DMS 273 treated with DMSO at 0.1 percent for 48 hours (cell line): ENCODE measurements at regions not wholly inside any gene's neighbourhood (a gene's known extent, or its start where the extent isn't known, plus 50 kb on each side); places are given as distances from the start of the nearest gene placed in this dataset.
"Not testable (repeated sequence)": the region's sequence is repeated elsewhere in the genome, so short reads cannot be mapped to it uniquely, and the experiment has no call there.

Experiments used
- DNase-seq: peaks from one replicate; lab custom pipeline; 2025; lab: John Stamatoyannopoulos, UW

DNA sequence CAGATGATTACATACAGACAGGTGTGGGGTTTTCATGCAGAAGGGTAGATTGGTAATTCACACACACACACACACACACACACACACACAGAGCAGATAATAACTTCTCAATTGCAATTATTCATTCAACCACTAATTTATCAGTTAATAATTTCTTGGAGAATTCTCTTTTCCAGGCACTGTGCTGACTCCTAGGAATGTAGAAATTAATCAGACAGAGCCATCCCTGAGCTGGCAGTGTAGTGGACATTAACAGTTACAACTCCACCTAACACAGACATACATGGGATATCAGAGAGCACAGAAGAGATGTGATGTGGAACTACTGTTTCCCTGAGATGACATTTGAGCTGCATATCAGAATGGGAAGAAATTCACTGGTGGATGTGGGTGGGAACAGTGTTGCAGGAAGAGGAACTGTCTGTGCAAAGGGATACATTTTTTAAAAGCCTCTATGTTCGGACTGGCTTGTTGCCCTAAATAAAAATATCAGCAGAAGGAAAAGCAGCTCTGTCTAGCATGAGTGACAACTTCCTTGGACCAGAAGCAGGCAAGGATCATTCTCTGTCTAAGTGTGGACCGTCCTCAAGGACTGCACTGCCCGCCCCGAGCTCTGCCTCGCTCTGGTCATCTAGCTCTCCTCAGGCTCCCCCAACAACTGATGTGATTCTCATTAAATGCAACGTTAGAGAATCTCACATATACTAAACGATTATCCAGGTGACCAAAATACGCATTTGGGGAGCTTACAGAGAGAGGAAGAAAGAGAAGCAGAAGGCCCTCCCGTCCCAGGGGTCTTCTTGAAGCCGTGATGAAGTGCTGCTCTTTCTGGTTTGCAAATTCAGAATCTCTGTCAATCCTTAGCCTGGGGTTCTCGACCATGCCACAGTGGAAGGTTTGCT, 173.4 kb upstream of the TRIB2 start:
- no peak for DNase-seq

DNA sequence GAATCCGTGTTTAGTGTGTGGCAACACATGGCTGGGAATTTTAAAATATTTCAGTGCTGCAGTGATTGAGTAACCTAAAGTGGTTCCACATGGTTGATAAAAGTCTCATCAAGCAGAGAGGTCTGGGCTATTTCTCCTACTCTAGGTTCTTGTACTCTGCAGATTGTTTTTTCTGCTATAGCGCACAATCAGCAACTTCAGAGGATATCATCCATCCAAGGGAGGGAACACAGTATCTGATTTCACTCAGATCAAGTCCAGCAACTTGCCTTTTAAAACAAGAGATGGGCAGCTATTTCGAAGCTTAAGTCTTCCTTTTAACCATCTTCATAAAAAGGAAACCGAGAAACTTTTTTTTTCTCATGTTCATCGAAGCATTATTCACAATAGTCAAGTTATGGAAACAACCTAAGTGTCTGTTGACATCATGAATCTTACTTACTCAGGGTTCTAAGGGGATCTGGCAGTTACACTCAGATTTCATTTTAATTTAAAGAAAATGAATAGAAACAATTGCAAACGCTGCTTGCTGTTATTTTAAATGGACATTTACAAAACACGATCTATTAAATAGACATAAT, 172.7 kb upstream of the TRIB2 start:
- DNase-seq: no peak

DNA sequence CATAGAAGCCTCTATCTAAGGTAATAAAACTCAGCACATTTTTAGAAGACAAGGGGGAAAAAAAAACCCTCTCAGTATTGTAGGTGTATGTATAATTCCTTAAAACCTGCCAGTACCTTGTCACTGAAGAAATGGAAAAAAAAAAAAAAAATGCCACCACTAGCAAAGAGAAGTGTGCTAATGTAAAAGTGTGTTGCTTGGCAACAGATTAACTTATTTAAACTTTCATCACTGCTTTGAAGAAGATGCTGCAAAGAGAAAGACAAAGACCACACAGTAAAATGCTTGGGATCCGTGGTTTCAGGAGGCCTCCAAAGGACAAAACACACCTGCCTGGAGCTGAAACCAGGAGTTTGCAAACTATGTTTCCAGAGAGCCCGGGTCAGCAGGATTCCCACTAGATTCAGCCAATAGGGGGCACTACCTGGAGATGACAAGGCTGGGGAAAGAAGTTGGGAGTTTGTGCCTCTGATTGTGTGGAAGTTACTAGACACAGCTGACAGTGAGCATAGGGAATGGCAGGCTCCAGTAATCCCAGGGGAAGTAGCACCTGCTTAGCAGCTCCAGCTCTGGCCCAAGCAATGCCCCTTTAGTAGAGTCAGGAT, 169.1 kb upstream of the TRIB2 start:
- DNase-seq: no peak

DNA sequence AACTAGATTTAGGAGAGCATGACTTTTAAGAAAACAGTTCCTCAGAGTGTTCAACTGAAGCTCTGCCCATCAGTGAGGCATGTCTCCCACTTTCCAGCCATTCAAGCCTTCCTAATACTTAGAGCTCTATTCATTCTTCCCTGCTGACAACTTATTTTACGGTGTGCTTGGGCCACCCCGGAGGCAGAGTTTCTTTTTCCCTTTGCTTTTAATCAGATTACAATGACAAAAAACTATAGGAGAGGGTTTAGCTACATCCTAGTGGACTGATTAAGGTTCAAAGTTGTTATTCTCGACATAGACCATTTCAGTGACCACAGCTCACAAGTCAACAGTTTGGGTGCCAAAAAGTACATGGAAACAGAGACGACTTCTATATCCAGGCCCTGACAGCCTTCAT, 167.8 kb upstream of the TRIB2 start:
- no peak for DNase-seq

DNA sequence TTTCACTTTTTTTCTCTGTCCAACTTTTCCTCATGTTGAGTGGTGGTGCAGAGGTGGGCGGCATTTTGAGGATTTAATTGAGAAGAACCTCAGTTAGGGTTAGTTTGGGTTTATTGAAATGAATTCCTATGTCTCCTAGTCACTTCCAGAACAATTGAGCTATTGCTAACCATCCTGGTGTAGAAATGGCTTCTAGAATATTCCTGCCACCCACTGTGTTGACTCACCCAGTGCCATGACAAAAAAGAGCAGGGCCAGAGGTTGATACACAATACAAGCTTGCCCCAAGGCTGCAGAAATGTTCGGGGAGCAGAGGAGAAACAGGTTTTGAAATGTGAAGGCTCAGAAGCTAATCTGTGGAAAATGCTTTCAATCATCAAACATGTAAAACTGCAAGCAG, 167.1 kb upstream of the TRIB2 start:
- DNase-seq: no peak

DNA sequence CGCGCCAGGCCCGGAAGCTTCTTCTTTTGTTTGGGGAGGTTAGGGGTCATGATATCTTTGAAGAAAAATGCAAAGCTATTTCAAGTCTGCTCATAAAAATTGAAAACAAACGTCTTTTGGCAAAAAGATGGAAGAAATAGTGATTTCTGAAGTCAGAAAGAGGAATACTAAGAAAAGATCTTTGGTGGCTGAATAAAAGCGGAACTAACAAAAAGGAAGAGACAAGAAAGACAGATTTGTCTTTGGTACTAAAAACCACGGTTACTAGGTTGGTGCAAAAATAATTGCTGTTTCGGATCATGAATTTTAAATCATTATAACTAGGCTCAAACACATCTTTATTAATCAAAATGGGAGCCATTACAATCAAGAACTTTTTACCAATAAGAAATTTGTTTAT, 164.6 kb upstream of the TRIB2 start:
- DNase-seq: no peak

DNA sequence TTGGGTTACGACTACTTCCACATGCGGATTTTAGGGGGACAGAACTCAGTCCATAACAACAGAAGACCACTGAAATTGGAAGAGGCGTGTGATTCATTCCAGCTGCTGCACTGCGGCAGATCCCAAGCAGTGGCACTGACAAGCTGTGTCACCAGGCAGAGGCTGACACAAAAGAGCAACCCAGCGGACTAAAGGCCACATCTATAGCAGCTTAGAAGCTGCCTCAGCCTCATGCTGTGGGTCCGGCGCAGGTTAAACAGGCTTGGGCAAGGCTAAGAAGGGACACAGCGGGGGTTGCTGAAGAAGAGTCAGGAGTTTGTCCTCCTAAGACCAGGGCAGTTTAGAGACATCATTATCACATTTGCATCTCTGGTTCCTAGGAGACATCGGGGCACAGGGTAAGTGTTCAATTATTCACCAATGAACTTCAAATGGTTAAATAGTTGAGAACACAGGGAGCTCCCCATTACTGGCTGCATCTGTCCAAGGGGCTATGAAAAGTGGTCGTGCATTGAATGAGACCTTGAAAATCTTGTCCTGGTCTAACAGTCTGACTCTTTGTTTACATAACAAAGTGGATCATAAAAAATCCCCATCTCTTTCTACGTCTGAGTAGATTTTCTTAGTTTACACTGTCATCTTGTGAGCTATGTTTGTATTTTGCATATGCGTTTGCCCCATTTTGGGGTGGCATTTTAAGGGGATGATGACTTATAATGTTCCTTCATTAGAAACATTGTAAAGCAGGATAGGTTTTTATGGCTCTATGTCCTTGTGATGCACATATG, 162.3 kb upstream of the TRIB2 start:
- no peak for DNase-seq

DNA sequence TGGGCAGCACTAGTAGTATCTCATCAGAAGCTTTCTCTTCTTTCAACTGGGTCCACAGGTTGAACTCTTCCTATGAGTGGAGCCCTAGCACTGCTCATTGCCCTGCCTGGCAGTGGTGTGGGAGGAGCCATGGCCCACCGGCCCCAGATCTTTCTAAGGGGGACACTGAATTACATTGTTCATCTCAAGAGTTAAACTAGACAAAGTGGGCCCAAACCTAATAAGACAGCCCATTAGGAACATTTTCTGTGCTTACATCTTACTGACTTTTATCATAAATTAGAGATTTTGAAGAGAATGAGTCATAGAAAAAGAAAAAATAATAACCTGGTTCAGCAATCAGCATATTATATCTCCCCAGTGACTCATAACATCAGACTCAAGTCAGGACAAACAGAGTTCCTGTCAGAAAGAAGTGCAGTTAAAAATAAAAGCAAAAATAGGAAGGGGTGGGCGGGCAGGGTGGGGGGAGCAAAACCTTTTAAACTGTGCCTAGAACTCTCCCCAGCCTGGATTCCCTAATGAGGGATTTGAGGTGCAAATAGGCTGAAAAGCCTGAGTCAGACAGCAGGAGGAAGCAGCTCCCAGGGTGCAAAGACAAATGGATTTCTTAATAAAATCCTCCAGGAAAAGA, 161.6 kb upstream of the TRIB2 start:
- no peak for DNase-seq

DNA sequence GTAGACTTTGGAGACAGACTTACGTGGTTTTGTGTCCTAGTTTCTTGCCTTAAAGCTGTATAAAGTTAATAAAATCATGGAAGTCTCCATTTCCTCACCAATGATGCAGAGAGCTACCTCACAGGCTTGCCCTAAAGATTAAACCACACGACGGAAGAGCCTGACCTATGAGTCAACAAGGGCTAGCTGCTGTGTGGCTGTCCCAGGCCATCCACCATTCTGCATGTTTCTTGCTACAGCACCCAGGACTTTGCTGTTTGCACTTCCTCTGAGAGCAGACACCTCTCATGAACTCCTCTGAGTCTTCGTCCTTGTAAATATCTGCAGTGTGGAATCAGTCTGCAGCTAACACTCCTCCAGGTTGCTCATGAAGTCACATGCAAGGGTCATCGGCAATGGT, 160.0 kb upstream of the TRIB2 start:
- DNase-seq: no peak

DNA sequence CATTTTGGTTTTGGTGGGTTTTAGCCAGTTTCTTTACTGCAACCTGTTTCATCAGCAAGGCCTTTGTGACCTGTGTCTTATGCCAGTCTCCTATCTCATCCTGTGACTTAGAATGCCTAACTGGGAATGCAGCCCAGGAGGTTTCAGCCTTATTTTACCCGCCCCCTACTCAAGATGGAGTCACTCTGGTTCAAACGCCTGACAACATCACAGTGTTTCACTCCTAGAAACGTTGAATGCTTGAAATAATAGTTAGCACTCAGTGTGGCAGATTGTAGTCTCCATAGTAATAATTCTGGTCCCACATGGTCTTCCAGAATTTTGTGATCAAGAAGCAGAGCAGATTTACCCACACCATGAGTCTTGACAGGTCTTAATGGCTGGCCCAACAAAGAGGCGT, 159.0 kb upstream of the TRIB2 start:
- no peak for DNase-seq

DNA sequence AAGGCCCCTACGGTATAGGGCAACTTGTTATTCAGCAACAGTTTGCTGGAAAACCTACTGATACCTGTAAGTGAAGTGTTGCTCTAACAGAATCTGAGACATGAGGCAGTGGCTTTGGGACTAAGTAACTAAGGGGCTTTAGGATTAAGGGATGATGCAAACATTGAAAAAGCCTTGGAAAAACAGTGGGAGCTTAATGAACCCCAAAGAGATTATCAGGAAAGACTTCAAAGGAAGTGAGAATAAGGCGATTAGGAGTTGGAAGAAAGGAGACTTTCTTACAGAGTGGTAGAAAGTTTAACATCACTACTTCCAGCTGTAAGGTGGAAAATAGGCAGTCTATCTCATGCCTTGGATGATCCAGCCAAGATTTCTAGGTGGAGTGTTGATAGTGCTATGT, 158.2 kb upstream of the TRIB2 start:
- no peak for DNase-seq

DNA sequence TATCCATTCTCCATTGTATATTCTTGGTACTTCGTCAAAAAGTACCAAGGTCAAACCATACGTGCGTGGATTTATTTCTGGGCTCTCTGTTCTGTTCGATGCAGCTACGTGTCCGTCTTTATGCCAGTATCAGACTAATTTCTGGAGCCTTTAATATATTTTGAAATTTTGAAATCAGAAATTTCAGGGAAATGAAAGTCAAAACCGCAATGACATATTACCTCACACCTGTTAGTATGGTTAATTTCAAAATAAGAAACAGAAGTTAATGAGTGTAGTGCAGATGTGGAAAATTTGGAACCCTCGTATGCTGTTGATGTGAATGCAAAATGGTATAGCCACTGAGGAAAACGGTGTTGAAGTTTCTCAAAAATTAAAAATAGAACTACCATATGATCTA, 156.1 kb upstream of the TRIB2 start:
- no peak for DNase-seq

DNA sequence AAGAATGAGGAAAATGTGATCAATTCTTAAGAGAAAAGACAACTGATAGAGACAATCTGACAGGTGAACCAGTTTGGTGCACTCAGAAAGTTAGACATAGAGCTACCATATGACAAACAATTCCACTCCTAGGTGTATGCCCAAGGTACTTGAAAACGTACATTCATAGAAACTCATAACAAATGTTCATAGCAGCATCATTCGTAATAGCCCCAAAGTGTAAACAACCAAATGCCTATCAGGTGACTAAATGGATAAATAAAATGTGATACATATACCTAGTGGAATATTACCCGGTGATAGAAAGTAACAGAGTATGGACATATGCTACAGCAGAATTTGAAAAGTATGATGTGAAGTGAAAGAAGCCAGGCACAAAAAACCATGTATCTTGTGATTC, 149.3 kb upstream of the TRIB2 start:
- no peak for DNase-seq

DNA sequence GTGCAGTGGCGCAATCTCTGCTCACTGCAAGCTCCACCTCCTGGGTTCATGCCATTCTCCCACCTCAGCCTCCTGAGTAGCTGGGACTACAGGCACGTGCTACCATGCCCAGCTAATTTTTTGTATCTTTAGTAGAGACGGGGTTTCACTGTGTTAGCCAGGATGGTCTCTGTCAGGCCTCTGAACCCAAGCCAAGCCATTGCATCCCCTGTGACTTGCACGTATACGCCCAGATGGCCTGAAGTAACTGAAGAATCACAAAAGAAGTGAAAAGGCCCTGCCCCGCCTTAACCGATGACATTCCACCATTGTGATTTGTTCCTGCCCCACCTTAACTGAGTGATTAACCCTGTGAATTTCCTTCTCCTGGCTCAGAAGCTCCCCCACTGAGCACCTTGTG, 147.2 kb upstream of the TRIB2 start:
- not testable (repeated sequence) for DNase-seq

DNA sequence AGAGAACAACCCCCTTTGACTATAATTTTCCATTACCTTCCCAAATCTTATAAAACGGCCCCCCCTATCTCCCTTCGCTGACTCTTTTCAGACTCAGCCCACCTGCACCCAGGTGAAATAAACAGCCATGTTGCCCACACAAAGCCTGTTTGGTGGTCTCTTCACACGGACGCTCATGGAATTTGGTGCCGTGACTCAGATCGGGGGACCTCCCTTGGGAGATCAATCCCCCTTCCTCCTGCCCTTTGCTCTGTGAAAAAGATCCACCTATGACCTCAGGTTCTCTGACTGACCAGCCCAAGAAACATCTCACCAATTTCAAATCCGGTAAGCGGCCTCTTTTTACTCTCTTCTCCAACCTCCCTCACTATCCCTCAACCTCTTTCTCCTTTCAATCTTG, 146.8 kb upstream of the TRIB2 start:
- DNase-seq: not testable (repeated sequence)

DNA sequence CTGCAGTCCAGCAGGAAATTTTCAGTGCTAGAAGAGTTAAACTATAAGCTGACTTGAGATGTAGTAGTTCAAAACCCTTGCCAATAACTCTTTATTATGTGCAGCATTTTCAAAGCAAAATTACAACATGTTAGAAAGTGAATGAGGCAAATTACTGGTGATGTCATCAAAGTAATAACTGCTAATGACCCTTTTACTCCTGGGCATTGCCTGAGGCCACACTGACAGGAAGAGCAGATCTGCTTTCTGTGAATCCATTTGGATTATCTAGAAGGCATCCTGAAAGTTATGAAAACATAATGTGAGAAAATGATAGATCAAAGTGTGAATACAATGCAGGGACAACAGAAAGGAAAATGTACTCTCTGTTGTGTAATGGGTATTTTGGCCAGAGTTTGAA, 139.6 kb upstream of the TRIB2 start:
- no peak for DNase-seq

DNA sequence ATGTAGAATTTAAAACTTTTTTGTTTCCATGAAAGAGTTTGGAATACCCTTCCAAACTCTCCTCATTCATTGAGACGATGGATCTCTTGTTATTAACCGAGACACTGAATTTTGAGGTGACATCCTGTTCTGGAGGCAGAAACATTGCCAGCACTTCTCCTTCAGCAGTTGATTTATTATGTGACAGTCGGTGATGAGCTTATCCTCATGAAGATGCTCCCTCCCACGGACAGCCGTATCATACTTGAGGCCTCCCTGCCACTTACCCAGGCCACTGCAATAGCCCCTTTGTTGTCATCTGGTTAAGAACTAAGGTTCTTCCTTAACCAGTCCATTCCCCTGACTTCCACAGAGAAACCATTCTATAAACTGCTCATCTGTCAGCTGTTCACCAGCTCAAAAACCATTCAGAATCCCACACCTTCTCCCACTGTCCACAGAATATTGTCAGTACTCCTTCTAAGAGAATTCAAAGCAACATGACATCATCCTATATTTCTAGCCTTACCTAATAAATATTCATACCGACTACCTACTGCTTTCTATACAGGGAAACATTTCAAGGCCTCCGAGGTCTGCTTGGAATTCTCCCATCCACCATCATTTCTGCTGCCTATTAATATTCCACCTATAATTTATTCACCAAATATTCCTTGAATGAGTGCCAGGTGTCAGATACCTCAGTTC, 139.0 kb upstream of the TRIB2 start:
- no peak for DNase-seq

DNA sequence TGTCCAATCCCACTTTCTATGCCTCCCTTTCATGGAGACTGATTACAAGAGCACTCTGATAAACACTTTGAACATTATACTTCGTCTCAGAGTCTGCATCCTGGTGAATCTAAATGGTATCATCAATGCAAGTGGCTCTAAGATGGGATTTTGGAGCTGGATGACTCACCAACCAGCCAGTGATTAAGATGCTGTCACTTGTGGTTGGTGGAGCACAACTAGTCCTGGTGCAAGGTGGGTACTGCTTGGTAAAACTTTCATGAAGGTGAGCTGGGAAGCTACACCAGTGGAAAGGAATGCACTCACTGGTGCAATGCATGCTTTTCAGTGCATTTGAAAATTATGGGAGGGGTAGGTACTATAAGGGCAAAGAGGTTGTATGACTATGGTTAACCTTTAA, 137.7 kb upstream of the TRIB2 start:
- no peak for DNase-seq

DNA sequence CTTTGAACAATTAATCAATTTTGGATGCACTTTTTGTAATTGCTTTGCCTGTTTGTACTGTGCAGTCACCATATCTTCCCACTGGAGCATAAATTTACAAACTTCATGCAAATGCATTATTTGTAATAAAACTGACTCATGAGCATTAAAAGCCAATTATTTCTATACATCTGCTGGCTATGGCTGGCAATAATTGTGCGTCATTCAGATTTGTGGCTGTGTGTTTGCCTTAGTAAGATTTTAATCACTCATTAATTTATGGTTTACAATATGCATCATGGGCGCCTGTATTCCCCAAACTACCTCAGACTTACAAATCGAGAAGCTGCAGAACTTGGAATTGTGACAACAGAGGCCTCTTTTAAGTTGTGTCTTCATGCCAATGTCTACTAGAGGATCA, 132.4 kb upstream of the TRIB2 start:
- no peak for DNase-seq

DNA sequence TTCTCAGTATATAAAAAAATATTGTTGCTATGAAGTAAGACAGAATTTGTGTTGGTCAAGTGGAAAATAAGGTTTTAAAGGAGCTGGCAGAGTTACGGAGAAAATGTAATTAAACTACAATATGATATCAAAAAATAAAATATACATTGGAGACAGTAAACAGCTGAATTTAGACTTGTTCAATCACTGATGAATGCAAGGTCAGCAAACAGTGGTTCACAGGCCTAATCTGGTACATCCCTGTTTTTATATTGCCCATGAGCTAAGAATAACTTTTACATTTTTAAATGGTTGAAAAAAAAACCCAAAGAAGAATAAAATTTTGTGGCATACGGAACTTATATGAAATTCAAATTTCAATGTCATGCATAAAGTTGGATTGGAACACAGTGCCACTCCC, 131.0 kb upstream of the TRIB2 start:
- DNase-seq: no peak

DNA sequence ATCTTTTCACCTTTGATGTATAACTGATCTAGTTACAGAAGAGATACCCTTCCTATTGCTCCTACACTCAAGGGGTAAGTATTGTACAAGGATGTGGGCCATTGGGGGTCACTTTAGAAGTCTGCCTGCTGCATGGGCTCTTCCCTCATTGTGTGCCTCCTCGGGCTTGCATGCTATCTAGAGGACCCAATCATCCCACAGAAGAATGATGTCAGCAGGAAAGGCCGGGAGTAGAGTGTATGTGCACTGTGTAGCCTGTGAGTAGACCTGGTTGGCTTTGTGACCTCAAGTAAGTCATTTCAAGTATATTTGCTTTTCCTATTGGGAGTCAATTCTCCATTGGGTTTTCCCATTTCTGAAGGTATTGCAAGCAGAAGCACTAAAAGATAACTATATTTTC, 129.5 kb upstream of the TRIB2 start:
- no peak for DNase-seq
